ENCODE measurements at regions not wholly inside any gene's neighbourhood (a gene's known extent, or its start where the extent isn't known, plus 50 kb on each side); places are given as distances from the start of the nearest gene placed in this dataset.
A peak's percentile ranks its signal among the peaks of the same experiment; 100 is the strongest.

- TF ChIP-seq ZNF512B (CRISPR knock-in tag; IDR thresholded peaks at IDR 0.05; ENCODE audit: borderline replicate concordance), result no peak
- TF ChIP-seq NFYB (CRISPR knock-in tag; IDR thresholded peaks at IDR 0.05), result no peak
- no peak for TF ChIP-seq SOX5 (CRISPR knock-in tag; IDR thresholded peaks at IDR 0.05; ENCODE audit: borderline replicate concordance)
- no peak for TF ChIP-seq SP140L (CRISPR knock-in tag; IDR thresholded peaks at IDR 0.05; ENCODE audit: borderline replicate concordance)
- TF ChIP-seq NKX3-1 (CRISPR knock-in tag; IDR thresholded peaks at IDR 0.05), result 0 out of 2 replicates have a peak, but pooled peaks have one; percentile 45
- no peak for TF ChIP-seq ZNF333 (CRISPR knock-in tag; IDR thresholded peaks at IDR 0.05; ENCODE audit: borderline replicate concordance)
- TF ChIP-seq ZMAT5 (CRISPR knock-in tag; IDR thresholded peaks at IDR 0.05; ENCODE audit: borderline replicate concordance, low read depth), result no peak
- TF ChIP-seq MYC (CRISPR knock-in tag; IDR thresholded peaks at IDR 0.05; ENCODE audit: borderline replicate concordance), result no peak
- TF ChIP-seq ZBTB46 (CRISPR knock-in tag; IDR thresholded peaks at IDR 0.05; ENCODE audit: borderline replicate concordance), result no peak
- TF ChIP-seq SOX6 (IDR thresholded peaks at IDR 0.05), result no peak
- no peak for TF ChIP-seq SOX6 (CRISPR knock-in tag; IDR thresholded peaks at IDR 0.05)
- no peak for TF ChIP-seq ZNF629 (CRISPR knock-in tag; conservative IDR thresholded peaks at IDR 0.05)
- no peak for TF ChIP-seq ZNF580 (CRISPR knock-in tag; IDR thresholded peaks at IDR 0.05; ENCODE audit: borderline replicate concordance, low read depth)
- peak; percentile 37; the same call in 1 of the 2 replicates for TF ChIP-seq RARA (CRISPR knock-in tag; IDR thresholded peaks at IDR 0.05)
- no peak for TF ChIP-seq POGK (CRISPR knock-in tag; conservative IDR thresholded peaks at IDR 0.05)
- TF ChIP-seq KLF12 (CRISPR knock-in tag; IDR thresholded peaks at IDR 0.05; ENCODE audit: borderline replicate concordance), result no peak
- no peak for TF ChIP-seq ZNF883 (CRISPR knock-in tag; IDR thresholded peaks at IDR 0.05; ENCODE audit: not compliant biosample characterization)
- TF ChIP-seq ZNF574 (CRISPR knock-in tag; IDR thresholded peaks at IDR 0.05), result no peak
- TF ChIP-seq CBFB (CRISPR knock-in tag; IDR thresholded peaks at IDR 0.05), result no peak
These were observed 124.0 kb downstream of the NDUFA12 start (continued) for GRCh38 chr12:94879542-94879941.
